NCI-H1092 (cell line): ENCODE measurements at regions not wholly inside any gene's neighbourhood (a gene's known extent, or its start where the extent isn't known, plus 50 kb on each side); places are given as distances from the start of the nearest gene placed in this dataset.
"Not testable (repeated sequence)": the region's sequence is repeated elsewhere in the genome, so short reads cannot be mapped to it uniquely, and the experiment has no call there.

Experiments
- DNase-seq: peaks from one replicate; lab custom pipeline; 2025; lab: John Stamatoyannopoulos, UW

GRCh38 chr10:44745920-44746319 lies 165.2 kb upstream of the TMEM72 start:
- DNase-seq = no peak

GRCh38 chr10:44747593-44748172 lies 163.5 kb upstream of the TMEM72 start:
- no peak for DNase-seq

- no peak for DNase-seq
Observed at GRCh38 chr10:44749151-44749550, 162.0 kb upstream of the TMEM72 start.

GRCh38 chr10:44752451-44753441 lies 158.4 kb upstream of the TMEM72 start:
- peak; percentile 58 for DNase-seq

GRCh38 chr10:44754355-44754754 lies 156.8 kb upstream of the TMEM72 start:
- not testable (repeated sequence) for DNase-seq

- DNase-seq = no peak
Observed at GRCh38 chr10:44755481-44755880, 155.7 kb upstream of the TMEM72 start.

GRCh38 chr10:44756216-44756615 lies 154.9 kb upstream of the TMEM72 start:
- DNase-seq = no peak

GRCh38 chr10:44757551-44758205 lies 153.5 kb upstream of the TMEM72 start:
- no peak for DNase-seq

GRCh38 chr10:44759122-44759521 lies 152.0 kb upstream of the TMEM72 start:
- DNase-seq = no peak

- DNase-seq = no peak
Observed at GRCh38 chr10:44760513-44760912, 150.6 kb upstream of the TMEM72 start.

- no peak for DNase-seq
Observed at GRCh38 chr10:44761076-44761475, 150.1 kb upstream of the TMEM72 start.

GRCh38 chr10:44763331-44763730 lies 147.8 kb upstream of the TMEM72 start:
- no peak for DNase-seq

GRCh38 chr10:44765299-44765698 lies 145.8 kb upstream of the TMEM72 start:
- DNase-seq = no peak

GRCh38 chr10:44766631-44767030 lies 144.5 kb upstream of the TMEM72 start:
- no peak for DNase-seq

- DNase-seq = no peak
Observed at GRCh38 chr10:44769450-44769849, 141.7 kb upstream of the TMEM72 start.

- no peak for DNase-seq
Observed at GRCh38 chr10:44771233-44771995, 139.7 kb upstream of the TMEM72 start.

GRCh38 chr10:44773565-44773964 lies 137.6 kb upstream of the TMEM72 start:
- no peak for DNase-seq

- no peak for DNase-seq
Observed at GRCh38 chr10:44774676-44775401, 136.3 kb upstream of the TMEM72 start.

GRCh38 chr10:44775402-44775741 lies 135.8 kb upstream of the TMEM72 start:
- DNase-seq = no peak

- DNase-seq = no peak
Observed at GRCh38 chr10:44776181-44776580, 135.0 kb upstream of the TMEM72 start.

- DNase-seq = no peak
Observed at GRCh38 chr10:44779511-44779910, 131.6 kb upstream of the TMEM72 start.

GRCh38 chr10:44780426-44780825 lies 130.7 kb upstream of the TMEM72 start:
- no peak for DNase-seq
